NCI-H128 (cell line): ENCODE measurements at regions not wholly inside any gene's neighbourhood (a gene's known extent, or its start where the extent isn't known, plus 50 kb on each side); places are given as distances from the start of the nearest gene placed in this dataset.
"Not testable (repeated sequence)": the region's sequence is repeated elsewhere in the genome, so short reads cannot be mapped to it uniquely, and the experiment has no call there.

Experiments used
- DNase-seq: peaks from one replicate; lab custom pipeline; 2025; ENCODE audit not compliant: unreplicated experiment; lab: John Stamatoyannopoulos, UW

DNA sequence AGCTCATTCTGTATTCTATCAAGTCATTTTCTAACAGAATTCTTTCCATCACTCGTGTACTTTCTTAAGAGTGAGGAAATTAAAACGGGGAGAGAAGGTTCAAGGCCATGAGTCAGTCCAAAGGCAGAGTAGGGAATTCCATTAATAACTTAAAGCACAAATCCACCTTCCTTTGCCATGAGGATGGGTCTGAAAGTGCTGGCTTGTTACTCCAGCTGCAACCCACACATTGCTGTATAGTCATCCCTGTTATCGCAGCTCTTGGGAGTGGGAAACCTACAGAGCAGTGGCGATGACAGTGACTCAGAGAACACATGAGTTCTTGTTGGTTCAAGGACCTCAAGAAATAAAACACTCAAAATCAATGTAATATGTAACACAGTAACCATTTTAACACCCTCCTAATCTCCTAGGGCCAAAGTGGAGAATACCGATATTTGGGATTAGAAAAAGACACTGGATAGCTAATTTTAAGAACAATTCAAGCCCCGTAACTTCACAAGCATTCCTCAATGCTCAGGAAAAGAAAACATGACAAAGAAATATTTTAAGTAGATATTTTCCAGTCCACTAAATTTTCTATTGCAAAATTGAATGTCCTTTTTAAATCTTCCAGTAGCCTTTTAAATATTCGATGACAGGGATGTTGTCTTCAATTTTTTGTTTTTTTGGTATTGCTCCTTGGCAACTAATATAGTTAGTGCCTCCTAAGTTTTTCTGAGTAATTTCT, 179.9 kb upstream of the THBS1 start:
- DNase-seq, result no peak

DNA sequence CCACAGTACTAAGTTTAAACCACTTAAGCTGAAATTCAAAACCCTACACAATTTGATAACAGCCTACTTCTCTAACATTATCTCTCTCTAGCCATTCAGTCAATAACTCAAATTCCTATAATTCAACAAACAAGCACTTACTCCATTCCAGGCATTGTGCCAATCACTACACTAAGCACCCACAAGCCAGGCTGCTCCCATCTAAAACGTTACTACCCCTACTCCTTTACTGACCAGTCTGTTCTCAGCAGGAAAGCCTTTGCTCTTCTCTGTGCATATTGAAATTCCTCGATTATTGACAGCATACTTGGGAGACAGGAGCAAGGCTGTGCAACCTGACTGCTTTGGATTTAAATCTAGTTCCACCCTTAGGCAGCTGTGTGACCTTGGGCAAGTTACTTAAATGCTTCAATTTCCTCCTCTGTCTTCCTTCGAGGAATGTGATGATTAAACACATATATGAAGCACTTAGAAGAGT, 177.2 kb upstream of the THBS1 start:
- peak; percentile 21 for DNase-seq

DNA sequence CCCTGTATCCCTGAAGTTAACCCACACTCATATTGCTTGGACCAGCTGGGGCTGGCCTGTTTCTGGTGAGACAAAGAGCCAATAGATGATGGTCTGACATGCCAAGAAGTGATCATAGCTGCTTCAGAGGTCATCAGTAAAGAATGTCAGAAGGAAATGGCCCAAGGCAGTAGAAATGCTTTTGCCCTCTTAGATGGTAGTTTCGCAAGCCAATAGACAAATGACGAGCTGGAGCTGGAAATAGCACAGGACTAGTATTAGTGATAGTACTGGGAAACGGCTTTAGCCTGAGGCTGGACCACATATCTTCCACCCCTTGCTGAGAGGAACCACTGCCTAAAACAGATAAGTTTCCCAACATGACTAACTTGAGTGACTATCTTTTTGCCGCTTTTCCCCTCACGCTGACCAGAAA, 176.1 kb upstream of the THBS1 start:
- no peak for DNase-seq

DNA sequence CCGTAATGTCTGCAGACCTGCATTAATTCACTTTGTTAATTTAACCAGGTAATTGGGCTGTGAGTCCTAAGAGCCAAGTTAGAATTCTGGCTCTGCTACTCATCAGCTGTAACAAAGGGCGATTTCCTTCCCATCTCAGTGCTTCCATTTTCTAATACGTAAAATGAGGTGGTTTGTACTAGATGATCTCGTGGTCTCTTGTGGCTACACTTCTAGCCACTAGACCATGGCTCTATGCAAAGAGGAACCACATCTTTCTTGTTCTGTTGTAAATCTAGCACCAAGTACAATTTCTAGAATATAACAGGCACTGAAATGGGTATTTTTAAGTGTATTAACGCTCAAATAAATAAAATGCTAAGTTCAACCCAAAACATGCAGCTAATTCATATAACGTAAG, 174.4 kb upstream of the THBS1 start:
- no peak for DNase-seq

DNA sequence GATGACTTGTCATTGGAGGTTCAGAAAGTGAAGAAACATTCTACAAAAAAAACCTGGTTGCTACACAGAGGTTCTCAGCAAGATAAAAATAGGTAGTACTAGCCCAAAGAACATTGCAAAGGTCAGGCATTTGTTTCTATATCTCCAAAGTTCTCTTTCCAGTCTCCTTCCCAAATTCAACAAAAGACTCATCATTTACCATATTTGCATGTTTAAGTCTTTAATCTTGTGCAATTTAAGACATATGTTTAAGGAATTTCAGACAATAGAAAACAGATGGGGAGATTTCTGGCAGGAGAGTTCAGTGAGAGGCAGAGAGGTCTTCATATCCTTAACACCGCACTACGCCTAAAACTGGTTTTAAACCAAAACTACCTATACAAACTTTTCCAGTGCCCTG, 173.8 kb upstream of the THBS1 start:
- no peak for DNase-seq

DNA sequence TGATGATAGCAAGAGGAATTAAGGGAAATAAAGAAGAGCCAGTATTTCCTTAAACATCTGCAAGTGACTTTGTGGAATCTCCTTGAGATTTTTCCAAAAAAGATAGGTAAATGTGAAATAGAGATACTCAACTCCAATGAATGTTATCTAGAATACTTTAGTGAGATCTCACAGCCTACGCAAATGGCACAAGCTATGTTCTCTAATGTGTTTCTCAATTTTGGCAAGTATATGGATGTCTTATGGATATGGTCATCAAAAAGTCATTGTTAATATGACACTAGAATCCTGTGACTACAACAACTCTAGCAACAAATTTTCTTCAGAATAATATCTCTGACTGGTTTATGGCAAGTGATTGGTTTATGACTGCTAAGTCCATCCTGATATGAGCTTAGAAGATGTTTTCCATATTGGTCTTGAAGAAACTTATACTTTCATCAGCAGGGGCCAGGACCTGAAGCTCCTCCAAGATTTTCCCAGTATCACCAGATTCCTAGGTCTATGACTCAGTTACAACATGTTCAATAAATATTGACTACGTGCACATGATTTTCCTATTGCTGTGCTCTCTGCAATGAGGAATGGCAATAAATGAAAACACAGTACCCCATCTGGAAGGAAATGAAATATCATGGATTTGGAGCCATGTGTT, 170.9 kb upstream of the THBS1 start:
- DNase-seq, result no peak

DNA sequence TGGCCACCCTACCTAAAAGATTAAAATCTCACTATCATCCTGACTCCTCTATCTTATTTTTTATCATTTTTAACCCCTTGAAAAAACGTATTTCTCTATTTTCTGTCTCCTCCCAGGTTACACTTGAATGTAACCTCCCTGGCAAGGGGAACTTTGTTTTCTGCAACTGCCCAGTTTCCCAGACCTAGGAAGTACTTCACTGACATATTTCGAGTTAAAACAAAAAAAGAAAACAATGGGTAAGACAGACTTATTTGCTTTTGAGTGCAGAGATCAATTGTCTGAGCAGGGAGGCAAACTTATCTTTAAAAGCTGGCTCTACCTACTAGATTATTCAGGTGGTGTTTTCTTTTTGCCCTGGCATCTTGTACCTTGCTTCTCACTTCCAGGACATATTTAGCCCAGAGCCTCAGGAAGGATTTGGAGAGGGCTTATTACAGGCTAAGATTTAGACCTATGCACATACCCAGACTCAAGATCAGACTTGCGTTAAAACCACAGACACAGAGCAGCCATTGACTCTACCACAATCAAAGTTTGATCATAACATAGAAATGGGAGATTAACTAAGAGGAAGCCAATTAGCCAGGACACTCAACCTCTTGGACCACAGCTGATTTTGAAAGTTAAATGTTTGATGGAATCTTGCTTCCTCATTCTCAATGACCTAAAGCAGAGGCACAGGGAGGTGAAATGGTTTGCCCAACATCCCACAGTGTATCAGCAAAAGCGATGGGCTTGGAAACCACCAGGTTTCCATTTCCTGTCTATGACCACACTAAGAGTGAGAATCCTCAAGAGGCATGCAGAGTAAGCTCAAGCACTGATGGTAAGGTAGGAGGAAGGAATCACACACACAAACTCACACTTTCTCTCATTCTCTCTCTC, 169.5 kb upstream of the THBS1 start:
- no peak for DNase-seq

DNA sequence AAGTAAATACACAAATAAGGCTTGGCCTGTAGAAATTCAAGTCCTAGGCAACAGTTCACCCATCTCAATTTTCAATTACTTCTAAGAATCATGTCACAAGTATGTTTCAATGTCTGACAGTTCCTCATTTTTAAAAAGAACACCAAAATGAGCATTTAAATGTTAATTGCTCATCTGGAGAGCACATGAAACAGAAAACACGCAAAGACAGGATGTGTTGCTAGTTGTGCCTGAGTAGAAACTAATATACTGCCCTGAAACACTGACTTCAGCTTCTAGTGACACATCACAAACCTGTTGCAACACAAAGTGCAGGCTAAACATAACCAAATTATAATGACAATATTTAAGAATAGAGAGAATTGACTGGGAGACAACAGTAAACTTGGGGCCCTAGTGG, 167.3 kb upstream of the THBS1 start:
- DNase-seq, result no peak

DNA sequence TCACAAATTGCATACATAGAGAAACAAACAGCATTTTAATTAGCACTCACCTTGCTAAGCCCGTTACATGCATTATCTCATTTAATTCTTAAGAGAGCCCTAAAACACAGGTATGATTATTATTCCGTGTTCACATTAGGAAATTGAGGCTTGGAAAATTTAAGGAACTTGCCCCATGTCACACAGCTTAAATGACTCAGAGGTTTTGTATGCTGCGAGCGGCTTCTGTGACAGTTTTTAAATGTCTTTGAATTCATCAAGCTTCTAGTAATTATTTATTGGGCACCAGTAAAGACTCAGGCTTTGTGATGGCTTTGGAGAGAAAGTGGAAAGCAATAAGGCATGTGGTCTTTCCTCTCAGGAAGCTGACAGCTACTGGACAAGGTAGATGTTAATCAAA, 166.7 kb upstream of the THBS1 start:
- no peak for DNase-seq

DNA sequence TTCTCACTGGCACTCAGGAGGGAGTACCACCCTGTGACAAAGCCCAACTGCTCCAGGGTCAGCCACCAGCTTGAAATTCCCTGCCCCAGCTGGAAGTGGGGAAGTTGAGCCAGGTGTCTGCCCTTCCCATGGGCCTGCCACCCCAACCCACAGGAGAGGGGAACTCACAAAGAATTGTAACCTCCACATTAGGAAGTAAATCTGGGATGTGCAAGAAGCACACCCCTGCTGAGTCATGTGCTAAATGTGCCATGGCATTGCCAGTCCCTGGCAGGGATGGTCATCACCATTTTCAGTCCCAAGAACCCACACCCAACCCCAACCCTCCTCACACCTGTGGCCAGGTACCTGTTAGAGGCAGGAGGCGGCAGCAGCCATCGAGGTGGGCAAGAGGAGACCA, 165.2 kb upstream of the THBS1 start:
- no peak for DNase-seq

DNA sequence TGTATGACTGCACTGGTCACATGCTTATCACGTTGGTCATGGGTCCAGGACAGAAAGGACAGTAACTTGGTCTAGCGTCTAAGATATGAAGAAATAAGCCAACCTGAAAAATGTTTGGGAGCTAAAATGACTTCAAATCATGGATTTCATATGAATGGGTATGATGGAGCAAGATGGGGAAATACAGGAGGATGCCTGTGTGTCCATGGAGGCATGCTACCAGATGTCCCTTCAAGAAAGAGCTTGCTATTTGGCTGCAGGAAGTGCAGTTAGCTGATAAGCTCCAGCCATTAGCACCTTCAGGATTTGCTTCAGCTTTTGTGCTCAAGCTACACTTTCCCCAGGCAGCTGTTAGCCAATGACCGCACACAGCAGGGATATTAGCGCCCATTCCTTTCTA, 164.6 kb upstream of the THBS1 start:
- DNase-seq, result no peak

DNA sequence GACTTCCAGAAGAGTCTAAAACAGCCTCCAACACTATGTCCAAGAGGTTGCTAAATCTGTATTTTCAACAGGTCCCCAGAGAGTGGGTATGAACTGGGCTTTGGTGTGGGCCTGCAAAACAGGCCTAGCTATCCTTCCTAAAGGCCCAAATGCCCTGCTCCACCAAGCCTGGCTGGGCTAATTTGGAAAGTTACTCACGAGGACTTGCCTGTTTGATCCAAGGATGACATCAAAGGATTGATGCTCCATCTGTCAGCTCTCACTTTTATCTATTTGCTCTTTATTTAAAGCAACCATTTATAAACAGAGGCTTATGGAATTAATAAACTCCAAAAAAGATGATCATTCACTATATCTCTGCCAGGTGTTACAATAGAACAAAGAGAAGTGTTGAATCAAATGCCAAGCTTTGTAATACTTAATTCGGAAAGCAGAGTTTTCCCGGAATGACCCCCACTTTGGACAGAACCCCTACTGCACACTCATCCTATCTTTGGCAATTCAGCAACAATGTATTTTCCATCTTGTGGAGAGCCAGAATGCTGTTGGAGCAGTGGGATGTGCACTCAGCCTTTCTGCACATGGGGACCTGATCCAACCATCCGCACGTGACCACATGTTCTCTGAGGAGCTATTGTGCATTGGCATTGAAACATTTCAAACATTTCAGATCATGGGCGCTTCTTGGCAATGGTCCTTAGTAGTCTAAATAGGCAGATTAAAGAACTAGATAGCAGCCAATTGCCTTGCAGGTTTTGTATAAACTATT, 163.3 kb upstream of the THBS1 start:
- no peak for DNase-seq

DNA sequence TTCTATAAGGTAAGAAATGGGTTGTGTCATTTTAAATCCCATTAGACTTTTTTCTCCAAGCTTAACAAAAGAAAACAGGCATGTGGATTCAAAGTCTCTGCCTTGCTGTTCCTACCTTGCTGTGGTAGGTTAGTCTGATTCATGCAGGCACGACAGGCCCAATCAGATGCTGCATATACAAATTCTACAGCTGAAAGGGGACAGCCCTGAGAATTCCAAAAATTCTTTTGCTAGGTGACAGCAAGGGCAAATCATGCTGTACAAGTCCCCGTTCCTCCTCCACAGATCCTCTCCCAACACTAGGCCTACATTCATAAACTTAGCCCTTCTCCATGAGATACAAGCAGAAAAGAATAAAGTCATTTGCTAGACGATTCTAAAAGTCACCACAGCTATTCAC, 161.2 kb upstream of the THBS1 start:
- DNase-seq, result no peak

DNA sequence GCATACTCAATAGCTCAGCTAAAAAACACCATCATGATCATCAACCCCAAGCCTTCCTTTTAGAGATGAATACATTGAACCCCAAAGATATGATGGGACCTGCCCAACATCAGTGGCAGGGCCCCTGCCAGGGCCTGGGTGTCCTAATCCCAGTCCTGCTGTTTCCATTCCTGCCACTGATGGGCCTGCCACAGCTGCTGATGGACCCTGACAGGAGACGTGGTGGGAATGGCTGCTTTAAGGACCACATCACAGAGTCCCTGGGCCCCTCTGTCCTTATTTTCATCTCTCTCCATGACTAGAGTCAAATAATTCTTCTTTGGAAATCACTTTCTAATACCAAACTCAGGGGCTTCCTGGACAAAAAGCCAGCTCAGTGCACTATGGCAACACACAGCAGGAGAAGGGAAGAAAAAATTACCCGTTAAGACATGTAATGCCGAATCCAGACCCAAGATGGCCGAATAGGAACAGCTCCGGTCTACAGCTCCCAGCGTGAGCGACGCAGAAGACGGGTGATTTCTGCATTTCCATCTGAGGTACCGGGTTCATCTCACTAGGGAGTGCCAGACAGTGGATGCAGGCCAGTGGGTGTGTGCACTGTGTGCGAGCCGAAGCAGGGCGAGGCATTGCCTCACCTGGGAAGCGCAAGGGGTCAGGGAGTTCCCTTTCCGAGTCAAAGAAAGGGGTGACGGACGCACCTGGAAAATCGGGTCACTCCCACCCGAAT, 160.6 kb upstream of the THBS1 start:
- DNase-seq, result not testable (repeated sequence)

DNA sequence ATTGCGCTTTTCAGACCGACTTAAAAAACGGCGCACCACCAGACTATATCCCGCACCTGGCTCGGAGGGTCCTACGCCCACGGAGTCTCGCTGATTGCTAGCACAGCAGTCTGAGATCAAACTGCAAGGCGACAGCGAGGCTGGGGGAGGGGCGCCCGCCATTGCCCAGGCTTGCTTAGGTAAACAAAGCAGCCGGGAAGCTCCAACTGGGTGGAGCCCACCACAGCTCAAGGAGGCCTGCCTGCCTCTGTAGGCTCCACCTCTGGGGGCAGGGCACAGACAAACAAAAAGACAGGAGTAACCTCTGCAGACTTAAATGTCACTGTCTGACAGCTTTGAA, 160.1 kb upstream of the THBS1 start:
- DNase-seq, result not testable (repeated sequence)

DNA sequence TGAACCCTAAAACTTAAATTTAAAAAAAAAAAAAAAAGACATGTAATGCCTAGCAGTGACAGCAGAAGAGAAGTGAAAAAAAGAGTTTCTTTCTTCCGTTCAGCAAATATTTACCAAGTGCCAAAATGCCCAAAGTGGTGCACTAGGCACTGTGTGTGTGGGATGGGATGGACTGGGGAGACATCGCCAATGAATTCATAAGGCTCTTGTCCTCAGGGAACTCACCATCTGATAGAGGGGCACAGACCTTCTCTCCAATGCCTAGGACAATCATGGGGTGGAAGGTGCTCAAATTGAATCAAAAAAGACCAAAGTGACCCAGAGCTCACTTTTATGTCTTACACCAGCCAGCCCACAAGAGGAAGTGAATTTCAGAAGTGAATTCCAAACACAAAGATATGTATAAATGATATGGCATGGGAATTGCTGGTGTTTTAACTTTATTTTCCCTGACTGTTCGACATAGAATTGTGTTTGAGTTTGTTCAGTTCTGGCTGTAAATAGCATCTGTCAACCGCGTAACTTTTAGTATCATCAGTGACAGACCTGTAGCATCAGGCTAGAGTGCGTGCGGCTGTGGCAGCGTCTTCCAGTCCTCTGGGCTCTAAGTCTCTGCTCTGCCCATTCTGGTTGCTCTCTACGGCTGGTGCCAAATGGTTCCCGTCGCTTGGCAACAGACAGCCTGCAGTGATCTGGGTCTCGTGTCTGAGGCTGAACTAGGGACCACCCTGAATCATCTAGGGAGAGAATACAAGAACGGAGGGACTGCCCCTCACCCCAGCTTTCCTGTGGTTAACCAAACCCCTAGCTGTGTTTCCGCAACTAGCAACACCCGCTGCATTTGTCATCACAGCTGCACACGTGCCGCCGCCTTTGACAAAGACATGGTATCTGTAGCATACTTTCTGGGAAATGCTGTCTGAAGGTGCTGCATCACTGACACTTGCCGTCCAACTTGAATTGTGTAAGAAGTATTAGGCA, 154.0 kb upstream of the THBS1 start:
- DNase-seq, result no peak

DNA sequence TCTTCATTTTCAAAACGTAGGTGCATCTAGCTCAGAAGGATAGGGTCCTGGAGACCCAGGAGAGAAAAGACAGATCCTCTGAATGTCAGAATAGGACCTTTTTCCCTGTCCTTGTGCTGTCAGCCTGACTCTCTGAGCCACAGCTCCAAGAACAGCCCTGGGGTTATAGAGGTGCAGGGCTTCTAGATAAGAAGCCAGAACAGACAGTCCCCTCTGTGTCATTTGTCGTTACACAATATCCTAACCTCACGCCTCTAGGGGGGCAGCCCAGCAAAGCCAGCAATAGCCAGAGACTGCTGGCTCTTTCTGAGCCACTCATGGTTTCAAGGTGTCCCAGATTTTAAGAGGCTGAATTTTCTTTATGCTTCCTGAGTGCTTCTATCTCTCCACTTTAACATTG, 153.2 kb upstream of the THBS1 start:
- no peak for DNase-seq

DNA sequence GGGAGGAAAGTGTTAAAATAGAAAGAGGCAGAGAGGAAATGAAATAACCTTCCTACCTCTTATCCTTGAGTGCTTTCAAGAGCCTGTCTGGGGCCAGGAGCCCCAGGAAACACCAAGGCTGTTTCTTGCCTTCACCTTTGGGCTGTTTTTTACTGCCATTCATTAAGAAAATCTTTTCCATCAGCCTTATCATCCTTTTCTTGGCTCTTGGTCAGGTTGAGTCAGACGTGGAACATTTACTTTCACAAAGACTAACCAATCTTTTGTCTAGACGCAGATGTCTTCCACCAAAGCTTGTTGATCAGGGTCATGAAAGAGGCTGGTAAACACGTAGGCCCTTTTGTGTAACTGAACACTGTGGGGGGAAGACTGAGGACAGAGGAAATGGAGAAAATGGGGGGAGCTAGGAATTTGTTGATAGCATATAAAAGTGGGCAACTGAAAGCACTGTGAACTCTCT, 151.0 kb upstream of the THBS1 start:
- DNase-seq, result no peak

DNA sequence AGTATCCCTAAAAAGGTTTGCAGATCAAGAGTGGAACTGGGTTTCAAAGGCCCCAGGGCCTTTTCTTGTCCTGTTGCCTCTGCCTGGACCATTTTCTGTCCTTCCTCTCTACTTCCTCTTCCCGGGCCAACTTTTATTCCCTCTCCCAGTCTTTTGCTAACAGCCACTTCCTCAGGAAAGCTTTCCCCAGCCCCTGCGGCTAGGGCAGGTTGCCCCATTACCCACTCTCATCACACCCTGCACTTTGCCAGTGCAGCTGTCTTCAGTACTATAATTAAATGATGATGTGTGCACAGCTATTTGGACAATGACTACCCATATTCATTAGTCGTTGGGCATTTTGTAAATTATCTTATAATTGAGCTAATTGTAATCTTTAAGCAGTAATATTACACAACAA, 150.5 kb upstream of the THBS1 start:
- DNase-seq, result no peak
